Dermis blood vessel endothelial cell (primary cell): ENCODE measurements at regions not wholly inside any gene's neighbourhood (a gene's known extent, or its start where the extent isn't known, plus 50 kb on each side); places are given as distances from the start of the nearest gene placed in this dataset.
A peak's percentile ranks its signal among the peaks of the same experiment; 100 is the strongest.

Experiments used
- DNase-seq: peaks from one replicate; pipeline ENCODE4 v3.0.0; 2010

- no peak for DNase-seq
Measured at GRCh38 chr17:56648321-56648720, 54.8 kb downstream of the NOG start.

- no peak for DNase-seq
Measured at GRCh38 chr17:56648806-56649205, 55.3 kb downstream of the NOG start.

DNA sequence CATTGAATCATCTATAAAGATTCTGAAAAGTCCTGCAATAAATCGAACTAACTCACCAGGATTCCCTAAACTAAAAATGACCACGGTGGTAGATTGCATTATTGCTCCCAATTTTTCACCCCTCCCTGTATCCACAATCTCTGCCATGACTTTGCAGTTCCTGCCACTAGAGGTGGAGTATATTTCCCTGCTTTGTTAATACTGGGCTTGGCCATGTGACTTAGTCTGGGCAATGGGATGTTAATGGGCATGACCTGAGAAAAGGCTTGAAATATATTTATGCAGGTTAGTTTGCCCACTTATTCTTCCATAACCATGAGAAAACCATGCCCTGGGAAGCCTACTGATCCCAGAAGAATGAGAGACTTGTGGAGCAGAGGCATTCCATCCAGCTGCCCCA lies 59.1 kb downstream of the NOG start:
- no peak for DNase-seq

DNA sequence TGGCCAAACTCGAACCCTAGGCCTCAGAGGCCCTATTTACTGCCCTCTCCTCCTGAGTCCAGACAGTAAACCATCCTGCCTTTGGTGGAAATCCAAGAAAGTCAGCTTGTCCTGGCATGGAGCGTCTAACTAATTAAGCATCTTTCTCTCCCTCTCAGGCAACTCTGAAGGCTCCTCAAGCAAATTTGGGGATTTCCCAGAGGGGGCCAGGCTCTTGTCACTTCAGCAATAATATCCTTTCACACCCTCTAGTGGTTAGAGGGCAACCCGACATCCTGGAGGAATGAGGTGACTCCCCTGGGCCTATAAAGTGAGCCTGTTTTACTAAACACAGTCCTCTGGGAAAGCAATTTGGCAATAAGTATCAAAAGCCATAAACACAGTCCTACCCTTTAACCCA lies 60.4 kb downstream of the NOG start:
- DNase-seq: peak; percentile 59

GRCh38 chr17:56656701-56657327 lies 63.3 kb downstream of the NOG start:
- DNase-seq: no peak

DNA sequence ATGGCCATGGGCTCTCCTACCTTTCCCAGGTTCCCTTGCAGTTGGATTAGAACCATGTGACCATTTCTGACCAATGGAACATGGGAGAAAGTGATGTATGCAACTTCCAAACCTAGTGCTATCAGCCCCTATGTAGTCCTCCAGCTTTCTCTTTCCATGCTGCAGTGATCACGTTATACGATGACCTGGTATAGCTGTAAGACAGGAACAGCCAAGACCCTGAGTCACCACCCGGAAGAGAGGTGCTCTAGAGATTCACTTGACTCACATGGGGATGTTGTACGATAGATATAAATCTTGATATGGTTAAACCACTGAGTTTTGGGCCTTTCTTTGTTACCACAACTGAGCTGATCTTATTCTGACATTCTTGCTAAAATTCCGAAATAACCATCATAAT lies 65.1 kb downstream of the NOG start:
- no peak for DNase-seq

- DNase-seq: no peak
Measured at GRCh38 chr17:56659622-56660021, 66.1 kb downstream of the NOG start.

DNA sequence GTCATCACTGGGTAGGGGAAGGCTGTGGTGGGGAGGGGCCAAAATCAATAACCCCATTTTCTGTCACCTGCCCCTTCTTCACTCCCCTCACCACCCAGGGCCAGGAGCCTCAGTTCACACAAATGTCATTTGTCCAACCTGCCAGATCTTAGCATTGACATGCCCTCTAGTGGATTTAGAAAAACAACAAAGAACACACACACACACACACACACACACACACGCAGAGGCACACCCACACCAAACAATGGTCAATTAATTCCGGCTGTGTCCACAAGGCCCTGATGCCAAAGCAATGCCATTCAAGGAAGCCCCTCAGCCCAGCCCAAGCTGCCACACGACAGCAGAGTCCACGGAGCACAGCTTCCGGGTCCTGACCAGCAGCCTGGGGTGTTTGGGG lies 68.4 kb downstream of the NOG start:
- no peak for DNase-seq

GRCh38 chr17:56665864-56666263 lies 72.4 kb downstream of the NOG start:
- no peak for DNase-seq

DNA sequence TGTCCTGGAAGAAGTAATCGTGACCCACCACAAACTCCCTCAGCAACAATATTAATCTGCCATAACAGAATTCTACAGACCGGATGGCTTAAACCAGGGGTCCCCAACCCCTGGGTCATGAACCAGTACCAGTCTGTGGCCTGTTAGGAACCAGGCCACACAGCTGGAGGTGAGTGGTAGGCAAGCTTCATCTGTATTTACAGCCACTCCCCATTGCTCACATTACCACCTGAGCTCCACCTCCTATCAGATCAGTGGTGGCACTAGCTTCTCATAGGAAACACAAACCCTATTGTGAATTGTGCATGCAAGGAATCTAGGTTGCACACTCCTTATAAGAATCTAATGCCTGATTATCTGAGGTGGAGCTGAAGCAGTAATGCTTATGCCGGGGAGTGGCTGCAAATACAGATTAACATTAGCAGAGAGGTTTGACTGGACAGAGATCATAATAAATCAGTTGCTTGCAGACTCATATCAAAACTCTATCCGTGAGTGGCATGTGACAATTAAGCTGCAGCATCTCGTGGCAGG lies 74.5 kb downstream of the NOG start:
- DNase-seq: no peak

GRCh38 chr17:56672195-56672594 lies 78.7 kb downstream of the NOG start:
- DNase-seq: no peak

GRCh38 chr17:56674401-56674925 lies 81.0 kb downstream of the NOG start:
- DNase-seq: no peak

DNA sequence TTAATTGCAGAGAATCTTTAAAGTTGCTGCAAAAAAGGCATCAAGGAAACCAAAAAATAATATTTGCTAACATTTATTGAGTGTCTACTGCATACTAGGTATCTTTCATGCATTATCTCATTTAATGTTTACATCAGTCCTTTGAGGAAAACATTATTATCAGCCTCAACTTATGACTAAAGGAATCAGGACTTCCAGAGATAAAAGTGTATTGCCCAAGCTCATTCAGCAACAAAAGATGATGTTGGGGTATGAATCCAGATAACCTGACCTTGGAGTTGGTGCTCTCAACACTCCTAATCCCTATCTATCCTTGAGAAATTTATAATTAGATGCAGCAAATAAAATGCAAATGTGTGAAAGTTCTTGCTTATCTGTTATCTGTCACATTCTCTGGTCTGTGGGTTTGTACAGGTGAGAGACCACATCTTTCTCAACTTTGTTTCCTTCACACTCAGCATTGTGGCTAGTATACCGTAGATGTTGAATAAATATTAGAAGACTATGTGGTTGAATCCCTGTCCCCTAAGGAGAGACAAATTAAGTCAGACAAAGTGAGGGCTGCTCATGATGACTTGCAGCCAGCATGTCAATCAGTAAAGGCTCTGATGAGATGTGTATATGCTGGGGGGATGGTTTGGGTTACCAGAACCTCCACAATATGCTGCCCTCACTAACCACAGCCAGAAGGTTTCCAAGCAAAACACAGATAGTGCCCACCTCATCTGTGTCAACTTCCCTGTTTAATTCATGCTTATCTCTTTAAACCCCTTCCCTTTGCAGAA lies 82.6 kb downstream of the NOG start:
- DNase-seq: no peak

GRCh38 chr17:56676810-56677209 lies 83.3 kb downstream of the NOG start:
- DNase-seq: no peak

GRCh38 chr17:56678249-56679114 lies 85.0 kb downstream of the NOG start:
- peak; percentile 26 for DNase-seq

DNA sequence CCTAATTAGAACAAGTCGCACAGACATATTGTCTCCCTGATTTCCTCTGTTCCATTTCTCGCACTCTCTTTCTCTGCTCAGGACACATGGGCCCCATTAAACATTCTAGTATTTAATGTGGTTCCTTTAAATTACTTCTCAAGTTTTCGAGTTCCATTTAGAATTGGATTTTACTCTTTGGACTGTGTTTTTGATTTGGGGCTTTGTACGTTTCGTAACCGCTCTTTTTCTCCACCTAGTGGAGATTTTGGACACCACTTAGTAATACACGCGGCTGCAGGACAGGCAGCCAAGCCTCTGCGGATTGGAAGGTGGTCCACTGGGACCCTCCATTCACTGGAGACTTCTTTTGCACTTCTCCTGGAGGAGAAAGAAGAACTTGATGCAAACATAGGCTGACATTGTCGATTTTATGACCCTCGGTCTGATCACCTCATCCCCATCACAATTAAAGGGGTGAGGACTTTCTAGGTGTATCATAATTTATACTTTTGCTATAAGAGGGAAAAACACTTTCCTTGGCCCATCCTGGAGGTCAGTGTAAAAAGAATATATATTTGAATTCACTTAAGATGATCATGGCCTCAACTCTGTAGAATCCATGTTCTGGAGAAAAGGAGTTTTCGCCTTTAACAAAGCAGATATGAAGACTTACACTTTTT lies 85.7 kb downstream of the NOG start:
- DNase-seq: peak; percentile 70

DNA sequence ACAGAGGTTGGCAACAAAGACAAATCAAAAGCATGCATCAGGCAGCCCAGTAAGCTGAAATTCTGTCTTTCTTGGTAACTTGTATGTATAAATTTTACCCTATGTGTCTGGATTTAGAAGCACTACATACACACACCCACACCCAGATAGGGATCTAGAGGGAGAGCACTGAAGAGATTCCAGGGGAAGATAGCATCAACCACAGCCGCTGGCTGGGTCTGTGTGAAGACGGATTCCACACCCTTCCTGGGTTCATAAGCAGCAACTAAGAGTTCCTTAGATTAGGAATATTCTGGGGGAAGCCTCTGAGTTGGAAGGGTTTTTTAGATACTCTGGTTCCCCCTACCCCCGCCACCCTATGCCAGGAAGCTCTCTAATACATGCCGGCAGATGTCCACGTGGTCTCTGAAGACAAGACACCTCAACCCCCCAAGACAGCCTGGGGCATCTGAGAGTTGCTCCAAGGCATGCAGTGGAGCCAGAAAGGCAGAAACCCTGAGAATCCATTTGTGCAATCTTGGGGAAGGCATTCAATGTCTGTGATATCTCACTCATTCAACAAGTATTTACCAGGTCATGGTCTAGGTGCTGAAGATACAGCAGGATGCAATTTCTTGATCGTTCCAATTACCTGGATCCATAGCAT lies 86.4 kb downstream of the NOG start:
- no peak for DNase-seq

- DNase-seq: no peak
Measured at GRCh38 chr17:56680676-56681075, 87.2 kb downstream of the NOG start.

DNA sequence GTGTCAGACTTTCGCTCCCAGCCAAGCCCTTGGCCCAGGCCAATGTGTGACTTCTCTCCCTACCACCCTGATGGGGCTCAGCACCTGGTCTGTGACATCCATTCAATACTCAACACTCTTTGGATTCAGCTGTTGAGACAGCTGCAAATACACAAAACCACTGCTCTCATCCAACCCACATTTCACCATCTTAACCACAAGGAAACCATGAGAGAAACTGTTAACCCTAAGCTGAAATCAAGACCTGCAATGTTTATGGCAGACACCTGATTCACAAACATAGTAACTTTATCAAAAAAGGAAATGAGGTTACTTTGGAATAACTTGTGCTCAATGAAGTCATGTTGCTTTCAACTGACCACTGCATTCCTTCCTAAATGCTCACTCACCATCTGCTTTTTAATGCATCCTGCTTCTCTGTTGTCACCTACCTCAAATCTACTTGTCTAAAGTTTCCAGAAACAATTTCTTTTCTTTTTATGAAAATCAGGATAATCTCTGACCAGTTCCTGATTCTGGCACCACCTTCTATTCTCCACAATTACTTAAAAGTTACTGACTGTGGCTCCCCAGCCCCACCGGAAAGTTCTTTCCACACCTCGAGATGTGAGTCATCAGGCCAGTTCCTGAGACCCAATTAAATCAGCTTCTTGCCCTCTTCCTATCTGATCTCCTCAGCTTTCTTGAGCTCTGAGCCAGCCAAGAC lies 88.2 kb downstream of the NOG start:
- DNase-seq: peak; percentile 85

DNA sequence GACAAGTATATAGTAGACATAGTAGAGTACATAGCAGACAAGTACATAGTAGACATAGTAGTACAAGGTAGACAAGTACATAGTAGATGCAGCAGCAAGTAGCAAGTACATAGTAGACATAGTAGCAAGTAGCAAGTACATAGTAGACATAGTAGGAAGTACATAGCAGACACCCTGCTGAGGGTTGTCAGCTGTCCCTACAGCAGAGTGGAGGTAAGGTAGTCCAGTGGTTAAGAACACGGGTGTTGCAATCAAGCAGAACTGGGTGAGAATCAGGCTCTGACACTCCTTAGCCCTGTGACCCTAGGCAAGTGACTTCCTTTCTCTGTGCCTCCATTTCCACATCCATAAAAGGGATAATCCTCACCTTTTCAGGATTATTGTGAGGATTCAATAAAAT lies 94.7 kb downstream of the NOG start:
- DNase-seq: no peak
